Liver (tissue), 8 donors: ENCODE measurements at regions not wholly inside any gene's neighbourhood (a gene's known extent, or its start where the extent isn't known, plus 50 kb on each side); places are given as distances from the start of the nearest gene placed in this dataset.
A peak's percentile ranks its signal among the peaks of the same experiment; 100 is the strongest.
"Not testable (repeated sequence)": the region's sequence is repeated elsewhere in the genome, so short reads cannot be mapped to it uniquely, and the experiment has no call there.

ENCODE experiments used
- DNase-seq: peaks from one replicate; pipeline ENCODE4 v3.0.0-alpha.2; 2017; ENCODE audit warnings: low spot score
- H3K27ac ChIP-seq, 2 donors: one replicate each; pipeline ENCODE4 v1.7.0; 2013; ENCODE audit warnings: inconsistent platforms in 2 of 2, low read length in 2 of 2, control low read depth in 1 of 2, low read depth in 1 of 2, mild to moderate bottlenecking in 1 of 2
- H3K27me3 ChIP-seq, 4 donors: one replicate each; pipeline versions ENCODE4 v1.6.1 to v1.7.0; 2013; ENCODE audit warnings: low read length in 3 of 4, inconsistent platforms in 1 of 4, mild to moderate bottlenecking in 1 of 4, moderate library complexity in 1 of 4; ENCODE audit not compliant: control insufficient read depth in 4 of 4, insufficient read depth in 4 of 4
- H3K36me3 ChIP-seq, 4 donors: one replicate each; pipeline versions ENCODE4 v1.6.1 to v1.7.0; 2013; ENCODE audit warnings: low read length in 3 of 4, mild to moderate bottlenecking in 3 of 4, low read depth in 1 of 4, moderate library complexity in 1 of 4; ENCODE audit not compliant: control insufficient read depth in 4 of 4, insufficient read depth in 3 of 4
- H3K4me1 ChIP-seq, 4 donors: one replicate each; pipeline versions ENCODE4 v1.6.1 to v1.7.0; 2013; ENCODE audit warnings: low read length in 3 of 4, mild to moderate bottlenecking in 3 of 4, moderate library complexity in 1 of 4; ENCODE audit not compliant: control insufficient read depth in 4 of 4, insufficient read depth in 4 of 4
- H3K4me3 ChIP-seq, 3 donors: one replicate each; pipeline versions ENCODE4 v1.6.1 to v1.7.0; 2013; ENCODE audit warnings: low read length in 3 of 3, control low read depth in 1 of 3, low read depth in 1 of 3, mild to moderate bottlenecking in 1 of 3
- H3K9ac ChIP-seq, 2 donors: one replicate each; pipeline ENCODE4 v1.7.0; 2013; ENCODE audit warnings: low read length in 2 of 2, mild to moderate bottlenecking in 2 of 2, moderate library complexity in 2 of 2, control low read depth in 1 of 2, low read depth in 1 of 2
- H3K9me3 ChIP-seq, 4 donors: one replicate each; pipeline versions ENCODE4 v1.6.1 to v1.7.0; 2013; ENCODE audit warnings: low read length in 3 of 4; ENCODE audit not compliant: control insufficient read depth in 4 of 4
- SP1 ChIP-seq: IDR thresholded peaks from 2 replicates; pipeline ENCODE4 v1.6.1; 2018; ENCODE audit warnings: antibody characterized with exemption, mild to moderate bottlenecking
- TAF1 ChIP-seq: conservative IDR thresholded peaks from 2 replicates; pipeline ENCODE4 v1.6.1; 2016; ENCODE audit warnings: antibody characterized with exemption, mild to moderate bottlenecking
- WGBS: extraction: QIAGEN DNeasy Blood & Tissue Kit; methylation state at CpG from one replicate; pipeline ENCODE4 v1.1.7; 2013; 5-methylcytosine and 5-hydroxymethylcytosine counted together
- TF ChIP-seq, protein P1 (sequence below): fragments of 150-350 bp; IDR thresholded peaks from 2 replicates; pipeline ENCODE4 v1.5.1; 2017; ENCODE audit warnings: improper control_type of control experiment, low read depth, low read length; ENCODE audit not compliant: missing input control
- donor health status: healthy.
- donor health status: healthy.
- donor health status: healthy.
- donor health status: healthy.
- donor health status: healthy.

DNA sequence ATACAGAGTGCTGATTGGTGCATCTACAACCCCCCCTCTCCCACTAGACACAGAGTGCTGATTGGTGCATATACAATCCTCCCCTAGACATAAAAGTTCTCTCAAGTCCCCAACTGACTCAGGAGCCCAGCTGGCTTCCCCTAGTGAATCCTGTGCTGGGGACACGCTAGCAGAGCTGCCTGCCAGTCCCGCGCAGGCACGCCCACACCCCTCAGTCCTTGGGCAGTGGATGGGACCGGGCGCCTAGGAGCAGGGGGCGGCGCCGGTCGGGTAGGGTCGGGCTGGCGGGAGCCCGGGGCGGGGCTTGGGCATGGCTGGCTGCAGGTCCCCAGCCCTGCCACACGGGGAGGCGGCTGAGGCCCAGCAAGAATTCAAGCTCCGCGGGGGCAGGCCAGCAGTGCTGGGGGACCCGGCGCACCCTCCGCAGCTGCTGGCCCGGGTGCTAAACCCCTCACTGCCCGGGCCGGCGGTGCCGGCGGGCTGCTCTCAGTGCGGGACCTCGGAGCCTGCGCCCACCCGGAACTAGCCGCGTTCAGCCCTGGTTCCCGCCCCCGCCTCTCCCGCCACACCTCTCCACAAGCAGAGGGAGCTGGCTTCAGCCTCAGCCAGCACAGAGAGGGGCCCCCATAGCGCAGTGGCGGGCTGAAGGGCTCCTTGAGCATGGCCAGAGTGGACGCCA is 64.3 kb upstream of the DDHD1 start:
- Histone ChIP-seq H3K36me3 (no peaks in the 10 kb centered on the region), H3K9me3 (no peaks in the 10 kb centered on the region), H3K4me1 (peaks cover 0 to 3% (median 1%) of the 10 kb centered on the region in 4 donors), H3K27ac (no peak overlapping the region), H3K9ac (no peak overlapping the region), H3K27me3 (no peaks in the 10 kb centered on the region), H3K4me3 (peak overlapping the region; percentile 42 to 76 (median 60))
- DNase-seq: peak; percentile 73
- under 1% methylated on average over 39 of the region's 39 CpGs for WGBS
- TF ChIP-seq TAF1 (no peak), SP1 (no peak)
- TF ChIP-seq, protein P1, sequence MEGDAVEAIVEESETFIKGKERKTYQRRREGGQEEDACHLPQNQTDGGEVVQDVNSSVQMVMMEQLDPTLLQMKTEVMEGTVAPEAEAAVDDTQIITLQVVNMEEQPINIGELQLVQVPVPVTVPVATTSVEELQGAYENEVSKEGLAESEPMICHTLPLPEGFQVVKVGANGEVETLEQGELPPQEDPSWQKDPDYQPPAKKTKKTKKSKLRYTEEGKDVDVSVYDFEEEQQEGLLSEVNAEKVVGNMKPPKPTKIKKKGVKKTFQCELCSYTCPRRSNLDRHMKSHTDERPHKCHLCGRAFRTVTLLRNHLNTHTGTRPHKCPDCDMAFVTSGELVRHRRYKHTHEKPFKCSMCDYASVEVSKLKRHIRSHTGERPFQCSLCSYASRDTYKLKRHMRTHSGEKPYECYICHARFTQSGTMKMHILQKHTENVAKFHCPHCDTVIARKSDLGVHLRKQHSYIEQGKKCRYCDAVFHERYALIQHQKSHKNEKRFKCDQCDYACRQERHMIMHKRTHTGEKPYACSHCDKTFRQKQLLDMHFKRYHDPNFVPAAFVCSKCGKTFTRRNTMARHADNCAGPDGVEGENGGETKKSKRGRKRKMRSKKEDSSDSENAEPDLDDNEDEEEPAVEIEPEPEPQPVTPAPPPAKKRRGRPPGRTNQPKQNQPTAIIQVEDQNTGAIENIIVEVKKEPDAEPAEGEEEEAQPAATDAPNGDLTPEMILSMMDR: peak; percentile 49

DNA sequence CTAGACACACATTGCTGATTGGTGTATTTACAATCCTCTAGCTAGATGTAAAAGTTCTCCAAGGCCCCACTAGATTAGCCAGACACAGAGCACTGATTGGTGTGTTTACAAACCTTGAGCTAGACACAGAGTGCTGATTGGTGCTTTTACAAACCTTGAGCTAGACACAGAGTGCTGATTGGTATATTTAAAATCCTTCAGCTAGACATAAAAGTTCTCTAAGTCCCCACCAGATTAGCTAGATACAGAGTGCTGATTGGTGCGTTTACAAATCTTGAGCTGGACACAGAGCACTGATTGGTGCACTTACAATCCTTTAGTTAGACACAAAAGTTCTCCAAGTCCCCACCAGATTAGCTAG is 63.8 kb upstream of the DDHD1 start:
- not testable (repeated sequence) for H3K36me3 ChIP-seq, H3K9ac ChIP-seq, H3K27me3 ChIP-seq, H3K27ac ChIP-seq, H3K4me1 ChIP-seq, DNase-seq, H3K4me3 ChIP-seq, H3K9me3 ChIP-seq
- WGBS: 97% methylated on average over 1 of the region's 1 CpG

- not testable (repeated sequence) for H3K4me3 ChIP-seq, H3K27me3 ChIP-seq, H3K36me3 ChIP-seq, H3K4me1 ChIP-seq, H3K27ac ChIP-seq, H3K9me3 ChIP-seq, H3K9ac ChIP-seq, DNase-seq
- WGBS: 98% methylated on average over 11 of the region's 11 CpGs
These were observed 63.4 kb upstream of the DDHD1 start for GRCh38 chr14:53216478-53216877.

DNA sequence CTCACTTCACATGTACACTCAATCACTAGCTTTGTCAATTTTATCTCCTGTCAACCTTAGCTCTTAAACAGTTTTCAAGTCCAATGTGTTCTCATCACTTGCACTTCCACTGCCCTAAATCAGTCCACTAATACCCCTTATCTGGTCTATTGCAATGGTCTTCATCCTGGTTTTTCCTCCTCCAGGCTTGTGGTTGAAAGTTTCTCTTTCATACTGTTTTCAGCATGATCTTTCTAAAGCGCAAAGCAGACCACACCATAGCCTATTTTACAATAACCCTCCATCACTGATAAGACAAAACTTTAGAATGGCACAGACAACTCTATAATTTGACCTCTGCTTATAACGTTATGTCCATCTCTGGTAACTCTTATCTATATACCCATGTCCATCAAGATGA is 62.0 kb upstream of the DDHD1 start:
- no peaks in the 10 kb centered on the region for H3K27me3 ChIP-seq
- H3K9me3 ChIP-seq: no peaks in the 10 kb centered on the region
- TF ChIP-seq, protein P1: no peak
- H3K36me3 ChIP-seq: no peaks in the 10 kb centered on the region
- H3K27ac ChIP-seq: no peak overlapping the region
- H3K4me3 ChIP-seq: no peak overlapping the region
- peaks cover 0 to 3% (median 1%) of the 10 kb centered on the region in 4 donors for H3K4me1 ChIP-seq
- H3K9ac ChIP-seq: no peak overlapping the region
- 83% methylated on average over 2 of the region's 2 CpGs for WGBS
- DNase-seq: no peak
